ENCODE measurements at regions not wholly inside any gene's neighbourhood (a gene's known extent, or its start where the extent isn't known, plus 50 kb on each side); places are given as distances from the start of the nearest gene placed in this dataset.

- no peak for ATAC-seq
- no peak for FAIRE-seq
- Histone ChIP-seq H3K4me1 (no peaks in the 10 kb centered on the region), H3K4me2 (no peak overlapping the region), H3K9me3 (no peaks in the 10 kb centered on the region), H3K4me3 (no peak overlapping the region), H3K27ac (no peak overlapping the region)
- TF ChIP-seq MAX (IDR thresholded peaks at IDR 0.05) = no peak
- TF ChIP-seq FOXS1 (CRISPR knock-in tag; IDR thresholded peaks at IDR 0.05) = no peak
- TF ChIP-seq POLR2A (IDR thresholded peaks at IDR 0.05; ENCODE audit: low read length) = no peak
- TF ChIP-seq HMGXB4 (CRISPR knock-in tag; IDR thresholded peaks at IDR 0.05; ENCODE audit: borderline replicate concordance) = no peak
- TF ChIP-seq RCOR1 (IDR thresholded peaks at IDR 0.05; ENCODE audit: low read depth, low read length) = no peak
- TF ChIP-seq MAZ (IDR thresholded peaks at IDR 0.05; ENCODE audit: borderline replicate concordance, low read depth, low read length) = no peak
- TF ChIP-seq HOXB5 (CRISPR knock-in tag; IDR thresholded peaks at IDR 0.05) = no peak
- TF ChIP-seq CBX8 (IDR thresholded peaks at IDR 0.05) = no peak
- TF ChIP-seq EP300 (IDR thresholded peaks at IDR 0.05) = no peak
- no peak for TF ChIP-seq BCL3 (IDR thresholded peaks at IDR 0.05)
- TF ChIP-seq USF2 (IDR thresholded peaks at IDR 0.05) = no peak
- TF ChIP-seq KDM1A (IDR thresholded peaks at IDR 0.05; ENCODE audit: low read depth) = no peak
- TF ChIP-seq FOSB (CRISPR knock-in tag; IDR thresholded peaks at IDR 0.05) = no peak
- TF ChIP-seq POLR2AphosphoS2 (conservative IDR thresholded peaks at IDR 0.05; ENCODE audit: low read length) = no peak
- TF ChIP-seq CBX2 (IDR thresholded peaks at IDR 0.05; ENCODE audit: borderline replicate concordance, low read depth) = no peak
- POLR2A ChIA-PET = no interaction called here
- CTCF ChIA-PET = no interaction called here
- DNase-seq (ENCODE audit: low read depth in 1 of 2, low spot score in 1 of 2) = no peak
Measured at GRCh38 chr13:83824120-83824519, 58.2 kb downstream of the SLITRK1 start.

- H3K27ac ChIP-seq = no peak overlapping the region
Measured at GRCh38 chr13:83819611-83820010, 62.7 kb downstream of the SLITRK1 start.

GRCh38 chr13:83819156-83819555, 63.1 kb downstream of the SLITRK1 start:
- ChIA-PET POLR2A (no interaction called here), CTCF (no interaction called here)
- Histone ChIP-seq H3K4me2 (no peak overlapping the region), H3K27ac (no peak overlapping the region), H3K4me3 (no peak overlapping the region), H3K4me1 (no peaks in the 10 kb centered on the region), H3K9me3 (no peaks in the 10 kb centered on the region)
- WGBS (ENCODE audit: missing lambda C conversion rate) = 23% methylated on average over 4 of the region's 4 CpGs
- no peak for FAIRE-seq
- no peak for DNase-seq (ENCODE audit: low read depth in 1 of 2, low spot score in 1 of 2)
- no peak for ATAC-seq
- TF ChIP-seq TP53 (CRISPR knock-in tag; IDR thresholded peaks at IDR 0.05) (no peak), NR3C1 (IDR thresholded peaks at IDR 0.05) (no peak), CBX8 (IDR thresholded peaks at IDR 0.05) (no peak), TFCP2L1 (CRISPR knock-in tag; IDR thresholded peaks at IDR 0.05) (no peak), CHD4 (IDR thresholded peaks at IDR 0.05; ENCODE audit: borderline replicate concordance) (no peak), GATA3 (IDR thresholded peaks at IDR 0.05; ENCODE audit: borderline replicate concordance) (no peak)

More at GRCh38 chr13:83819611-83820010, 62.7 kb downstream of the SLITRK1 start:
- DNase-seq (ENCODE audit: low read depth in 1 of 2, low spot score in 1 of 2) = no peak
- no peak overlapping the region for H3K4me2 ChIP-seq
- ChIA-PET POLR2A (no interaction called here), CTCF (no interaction called here)
- FAIRE-seq = no peak
- no peak for TF ChIP-seq HES2 (IDR thresholded peaks at IDR 0.05)
- H3K4me1 ChIP-seq = no peaks in the 10 kb centered on the region
- 36% methylated on average over 2 of the region's 2 CpGs for WGBS (ENCODE audit: missing lambda C conversion rate)
- H3K9me3 ChIP-seq = no peaks in the 10 kb centered on the region
- no peak for ATAC-seq
- H3K4me3 ChIP-seq = no peak overlapping the region

Data from A549 (cell line).